ENCODE measurements at regions not wholly inside any gene's neighbourhood (a gene's known extent, or its start where the extent isn't known, plus 50 kb on each side); places are given as distances from the start of the nearest gene placed in this dataset.

- Histone ChIP-seq H4K20me1 (ENCODE audit: insufficient read depth, low read length) (no peaks in the 10 kb centered on the region), H2AFZ (ENCODE audit: low read length) (no peak overlapping the region), H3K36me3 (replicated peaks in 1 of 2; ENCODE audit: control insufficient read depth in 1 of 2, insufficient read depth in 2 of 2, low read length in 2 of 2) (no peaks in the 10 kb centered on the region), H3K4me3 (replicated peaks in 1 of 3; ENCODE audit: insufficient read depth in 1 of 3, low read depth in 2 of 3, low read length in 3 of 3) (no peak overlapping the region), H3K4me1 (ENCODE audit: insufficient read depth, low read length) (no peaks in the 10 kb centered on the region), H3K9me3 (ENCODE audit: low read length) (no peaks in the 10 kb centered on the region), H3K9ac (ENCODE audit: insufficient read depth, low read depth, low read length) (no peak overlapping the region), H3K4me2 (ENCODE audit: low read depth, low read length) (no peak overlapping the region), H3K79me2 (ENCODE audit: insufficient read depth, low read length) (no peaks in the 10 kb centered on the region), H3K27me3 (ENCODE audit: control insufficient read depth in 1 of 2, insufficient read depth in 2 of 2, low read length in 2 of 2) (no peaks in the 10 kb centered on the region), H3K27ac (ENCODE audit: extremely low read length, insufficient read depth, low read length) (no peak overlapping the region)
- FAIRE-seq: no peak
- in situ Hi-C loops (cut with HindIII; ENCODE audit: extremely low pct_ligation_motif_present, low pct_unique_long_range_greater_than_20kb): no loop called here
- 0 out of 2 replicates have a peak, but pooled peaks have one; percentile 16 for TF ChIP-seq CEBPB (IDR thresholded peaks at IDR 0.05; ENCODE audit: borderline replicate concordance, low read depth, low read length)
- TF ChIP-seq STAT5B (CRISPR knock-in tag; IDR thresholded peaks at IDR 0.05): no peak
- intact Hi-C loops (cut with micrococcal nuclease; ENCODE audit: unreplicated experiment): loop anchor here (10.0 kb wide), 1 partner anchor 155 kb away; no protein-coding TSS in a partner anchor
- CTCF ChIA-PET (ENCODE audit: low intra/inter-chr PET ratio, low total read pairs): no interaction called here
- POLR2A ChIA-PET: no interaction called here
- no peak for DNase-seq (ENCODE audit: low spot score)
- 57% methylated on average over 4 of the region's 4 CpGs for WGBS (ENCODE audit: low lambda C conversion rate)
- no TSS peak for BruUV-seq (replicated peaks)
- ATAC-seq: no peak
Observed at GRCh38 chr15:38860253-38860652, 295.6 kb upstream of the RASGRP1 start.

DNA sequence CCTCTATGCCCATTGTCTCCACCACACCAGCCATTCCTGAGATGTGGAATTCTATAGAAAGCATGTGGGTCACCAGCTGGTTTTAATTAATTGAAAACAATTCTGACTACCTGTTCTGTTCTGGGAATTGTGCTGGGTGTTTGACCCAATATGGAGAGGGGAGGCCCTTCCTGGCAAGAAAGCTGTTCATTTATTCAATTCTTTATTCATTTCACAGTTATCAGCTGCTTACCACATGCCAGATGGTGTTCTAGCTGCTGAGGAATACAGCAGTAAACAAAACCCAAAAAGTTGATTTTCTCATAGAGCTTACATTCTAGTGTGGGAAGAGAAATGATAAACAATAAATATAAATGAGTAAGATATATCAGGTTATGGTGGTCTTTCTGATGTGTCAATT lies 296.1 kb upstream of the RASGRP1 start:
- in situ Hi-C loops (cut with HindIII; ENCODE audit: extremely low pct_ligation_motif_present, low pct_unique_long_range_greater_than_20kb): no loop called here

GRCh38 chr15:38861108-38861507 lies 296.5 kb upstream of the RASGRP1 start:
- ChIA-PET CTCF (ENCODE audit: low intra/inter-chr PET ratio, low total read pairs) (no interaction called here), POLR2A (no interaction called here)
- FAIRE-seq (no peak), DNase-seq (ENCODE audit: low spot score) (no peak), ATAC-seq (no peak)
- TF ChIP-seq RFX3 (CRISPR knock-in tag; IDR thresholded peaks at IDR 0.05) (no peak), TEAD3 (CRISPR knock-in tag; optimal IDR thresholded peaks at IDR 0.05; ENCODE audit: borderline replicate concordance) (no peak), HNF4A (CRISPR knock-in tag; IDR thresholded peaks at IDR 0.05) (peak; percentile 20; the same call in 1 of the 2 replicates), SKIL (CRISPR knock-in tag; IDR thresholded peaks at IDR 0.05; ENCODE audit: borderline replicate concordance) (no peak), ZNF143 (CRISPR knock-in tag; IDR thresholded peaks at IDR 0.05) (no peak), ZNF264 (CRISPR knock-in tag; IDR thresholded peaks at IDR 0.05) (no peak)
- Histone ChIP-seq H3K27ac (ENCODE audit: extremely low read length, insufficient read depth, low read length) (no peak overlapping the region), H3K4me2 (ENCODE audit: low read depth, low read length) (no peak overlapping the region), H3K9ac (ENCODE audit: insufficient read depth, low read depth, low read length) (no peak overlapping the region), H3K9me3 (ENCODE audit: low read length) (no peaks in the 10 kb centered on the region), H4K20me1 (ENCODE audit: insufficient read depth, low read length) (no peaks in the 10 kb centered on the region), H3K27me3 (ENCODE audit: control insufficient read depth in 1 of 2, insufficient read depth in 2 of 2, low read length in 2 of 2) (no peaks in the 10 kb centered on the region), H3K4me1 (ENCODE audit: insufficient read depth, low read length) (no peaks in the 10 kb centered on the region), H2AFZ (ENCODE audit: low read length) (no peak overlapping the region), H3K4me3 (replicated peaks in 1 of 3; ENCODE audit: insufficient read depth in 1 of 3, low read depth in 2 of 3, low read length in 3 of 3) (no peak overlapping the region), H3K36me3 (replicated peaks in 1 of 2; ENCODE audit: control insufficient read depth in 1 of 2, insufficient read depth in 2 of 2, low read length in 2 of 2) (no peaks in the 10 kb centered on the region), H3K79me2 (ENCODE audit: insufficient read depth, low read length) (no peaks in the 10 kb centered on the region)
- in situ Hi-C loops (cut with HindIII; ENCODE audit: extremely low pct_ligation_motif_present, low pct_unique_long_range_greater_than_20kb): no loop called here
- intact Hi-C loops (cut with micrococcal nuclease; ENCODE audit: unreplicated experiment): loop anchor here (10.0 kb wide), 1 partner anchor 156 kb away; no protein-coding TSS in a partner anchor
- no TSS peak for BruUV-seq (replicated peaks)

More for the DNA sequence above, 296.1 kb upstream of the RASGRP1 start:
- H3K9ac ChIP-seq (ENCODE audit: insufficient read depth, low read depth, low read length): no peak overlapping the region
- H4K20me1 ChIP-seq (ENCODE audit: insufficient read depth, low read length): no peaks in the 10 kb centered on the region
- no peak overlapping the region for H3K27ac ChIP-seq (ENCODE audit: extremely low read length, insufficient read depth, low read length)
- no TSS peak for BruUV-seq (replicated peaks)
- POLR2A ChIA-PET: no interaction called here
- no peak for DNase-seq (ENCODE audit: low spot score)
- H3K79me2 ChIP-seq (ENCODE audit: insufficient read depth, low read length): no peaks in the 10 kb centered on the region
- CTCF ChIA-PET (ENCODE audit: low intra/inter-chr PET ratio, low total read pairs): no interaction called here
- no peak for TF ChIP-seq HNRNPK (IDR thresholded peaks at IDR 0.05; ENCODE audit: low read depth, low read length, poor library complexity, severe bottlenecking)
- H3K4me2 ChIP-seq (ENCODE audit: low read depth, low read length): no peak overlapping the region
- no peak overlapping the region for H3K4me3 ChIP-seq (replicated peaks in 1 of 3; ENCODE audit: insufficient read depth in 1 of 3, low read depth in 2 of 3, low read length in 3 of 3)
- no peaks in the 10 kb centered on the region for H3K4me1 ChIP-seq (ENCODE audit: insufficient read depth, low read length)
- no peaks in the 10 kb centered on the region for H3K9me3 ChIP-seq (ENCODE audit: low read length)
- no peak overlapping the region for H2AFZ ChIP-seq (ENCODE audit: low read length)
- FAIRE-seq: no peak
- intact Hi-C loops (cut with micrococcal nuclease; ENCODE audit: unreplicated experiment): loop anchor here (10.0 kb wide), 1 partner anchor 156 kb away; no protein-coding TSS in a partner anchor
- no peak for ATAC-seq
- H3K36me3 ChIP-seq (replicated peaks in 1 of 2; ENCODE audit: control insufficient read depth in 1 of 2, insufficient read depth in 2 of 2, low read length in 2 of 2): no peaks in the 10 kb centered on the region
- H3K27me3 ChIP-seq (ENCODE audit: control insufficient read depth in 1 of 2, insufficient read depth in 2 of 2, low read length in 2 of 2): no peaks in the 10 kb centered on the region
